NCI-H226 (cell line): ENCODE measurements at regions not wholly inside any gene's neighbourhood (a gene's known extent, or its start where the extent isn't known, plus 50 kb on each side); places are given as distances from the start of the nearest gene placed in this dataset.
"Not testable (repeated sequence)": the region's sequence is repeated elsewhere in the genome, so short reads cannot be mapped to it uniquely, and the experiment has no call there.

Experiments used
- DNase-seq: peaks from one replicate; pipeline ENCODE4 v3.0.0-alpha.2; 2015

- no peak for DNase-seq
Measured at GRCh38 chr6:40882323-40882997, 156.6 kb downstream of the UNC5CL start.

GRCh38 chr6:40881501-40881900, 157.5 kb downstream of the UNC5CL start:
- no peak for DNase-seq

- no peak for DNase-seq
Measured at GRCh38 chr6:40880906-40881305, 158.1 kb downstream of the UNC5CL start.

- no peak for DNase-seq
Measured at GRCh38 chr6:40879169-40879568, 159.9 kb downstream of the UNC5CL start.

- DNase-seq: no peak
Measured at GRCh38 chr6:40877362-40877761, 161.7 kb downstream of the UNC5CL start.

- DNase-seq: no peak
Measured at GRCh38 chr6:40876336-40876735, 162.7 kb downstream of the UNC5CL start.

- no peak for DNase-seq
Measured at GRCh38 chr6:40874495-40874894, 164.5 kb downstream of the UNC5CL start.

- no peak for DNase-seq
Measured at GRCh38 chr6:40871424-40871823, 167.6 kb downstream of the UNC5CL start.

GRCh38 chr6:40868089-40868865, 170.7 kb downstream of the UNC5CL start:
- not testable (repeated sequence) for DNase-seq

GRCh38 chr6:40867527-40867926, 171.5 kb downstream of the UNC5CL start:
- not testable (repeated sequence) for DNase-seq

- not testable (repeated sequence) for DNase-seq
Measured at GRCh38 chr6:40865259-40865658, 173.8 kb downstream of the UNC5CL start.

- no peak for DNase-seq
Measured at GRCh38 chr6:40860443-40860842, 178.6 kb downstream of the UNC5CL start.

- DNase-seq: no peak
Measured at GRCh38 chr6:40856271-40856670, 182.8 kb downstream of the UNC5CL start.

- DNase-seq: no peak
Measured at GRCh38 chr6:40855168-40855880, 183.7 kb downstream of the UNC5CL start.

GRCh38 chr6:40854592-40854991, 184.4 kb downstream of the UNC5CL start:
- DNase-seq: no peak

- DNase-seq: no peak
Measured at GRCh38 chr6:40852779-40853373, 186.1 kb downstream of the UNC5CL start.

- DNase-seq: no peak
Measured at GRCh38 chr6:40849546-40849945, 189.5 kb downstream of the UNC5CL start.

GRCh38 chr6:40848868-40849514, 190.0 kb downstream of the UNC5CL start:
- no peak for DNase-seq

- no peak for DNase-seq
Measured at GRCh38 chr6:40848038-40848437, 191.0 kb downstream of the UNC5CL start.

GRCh38 chr6:40845553-40845952, 193.5 kb downstream of the UNC5CL start:
- DNase-seq: no peak

- DNase-seq: no peak
Measured at GRCh38 chr6:40844246-40844645, 194.8 kb downstream of the UNC5CL start.

GRCh38 chr6:40841721-40842120, 197.3 kb downstream of the UNC5CL start:
- no peak for DNase-seq

- no peak for DNase-seq
Measured at GRCh38 chr6:40832691-40833090, 206.3 kb downstream of the UNC5CL start.
